OCI-LY1 (cell line): ENCODE measurements at regions not wholly inside any gene's neighbourhood (a gene's known extent, or its start where the extent isn't known, plus 50 kb on each side); places are given as distances from the start of the nearest gene placed in this dataset.

Source experiments
- H2AFZ ChIP-seq: fragments of 200-600 bp; sonication (generic), shearing (Covaris generic); 2 replicates; pipeline ENCODE4 v1.6.0; 2014; ENCODE audit warnings: antibody characterized with exemption, mild to moderate bottlenecking, low read length
- H3F3A ChIP-seq: fragments of 200-600 bp; sonication (generic), shearing (Covaris generic); 2 replicates; pipeline ENCODE4 v1.6.0; 2014; ENCODE audit warnings: mild to moderate bottlenecking, antibody characterized with exemption, low read length, moderate library complexity; ENCODE audit not compliant: insufficient read depth
- H3K27ac ChIP-seq: fragments of 200-600 bp; sonication (generic); 2 replicates; pipeline ENCODE4 v1.5.1; 2014; ENCODE audit warnings: low read length, mixed run types, mild to moderate bottlenecking, low read depth; ENCODE audit not compliant: poor library complexity, severe bottlenecking
- H3K27me3 ChIP-seq: fragments of 200-600 bp; sonication (generic); 2 replicates; pipeline ENCODE4 v1.6.0; 2014; ENCODE audit warnings: antibody characterized with exemption, mild to moderate bottlenecking, low read length, moderate library complexity; ENCODE audit not compliant: insufficient read depth
- H3K36me3 ChIP-seq: fragments of 200-600 bp; sonication (generic); 2 replicates; pipeline ENCODE4 v1.6.1; 2014; ENCODE audit warnings: mild to moderate bottlenecking, antibody characterized with exemption, low read length, moderate library complexity, mixed read lengths; ENCODE audit not compliant: insufficient read depth
- H3K4me1 ChIP-seq: fragments of 200-600 bp; sonication (generic); 2 replicates; pipeline ENCODE4 v1.5.1; 2014; ENCODE audit warnings: mild to moderate bottlenecking, low read length, moderate library complexity; ENCODE audit not compliant: insufficient read depth, severe bottlenecking
- H3K4me2 ChIP-seq: fragments of 200-600 bp; sonication (generic), shearing (Covaris generic); 2 replicates; pipeline ENCODE4 v1.6.1; 2014; ENCODE audit warnings: low read length
- H3K4me3 ChIP-seq: fragments of 200-600 bp; sonication (generic); 2 replicates; pipeline ENCODE4 v1.5.1; 2014; ENCODE audit warnings: low read length, low read depth, mild to moderate bottlenecking, mixed read lengths; ENCODE audit not compliant: poor library complexity, severe bottlenecking
- H3K79me2 ChIP-seq: fragments of 200-600 bp; shearing (Covaris generic); 2 replicates; pipeline ENCODE4 v1.6.1; 2016; ENCODE audit warnings: mixed run types, low read length, mixed read lengths; ENCODE audit not compliant: insufficient read depth
- H3K9ac ChIP-seq: fragments of 200-600 bp; sonication (generic), shearing (Covaris generic); 2 replicates; pipeline ENCODE4 v1.6.1; 2014; ENCODE audit warnings: mild to moderate bottlenecking, low read length, mixed read lengths
- H3K9me2 ChIP-seq: fragments of 200-600 bp; sonication (generic), shearing (Covaris generic); 2 replicates; pipeline ENCODE4 v1.6.1; 2014; ENCODE audit warnings: low read depth, mild to moderate bottlenecking, low read length, mixed read lengths
- H3K9me3 ChIP-seq: fragments of 200-600 bp; shearing (Covaris generic); 2 replicates; pipeline ENCODE4 v1.6.1; 2014; ENCODE audit warnings: low read length, mixed read lengths
- H4K20me1 ChIP-seq: fragments of 200-600 bp; sonication (generic), shearing (Covaris generic); 2 replicates; pipeline ENCODE4 v1.6.0; 2016; ENCODE audit warnings: mild to moderate bottlenecking, low read length; ENCODE audit not compliant: insufficient read depth
- EZH2 ChIP-seq: fragments of 200-600 bp; sonication (generic), shearing (Covaris generic); IDR thresholded peaks from 2 replicates; pipeline ENCODE4 v1.8.0; 2017; ENCODE audit warnings: borderline replicate concordance, mixed run types, mild to moderate bottlenecking, antibody characterized with exemption, low read length, moderate library complexity, mixed read lengths
- TF ChIP-seq, protein P1 (sequence below): fragments of 200-600 bp; sonication (generic), shearing (Covaris generic); IDR thresholded peaks from 2 replicates; pipeline ENCODE4 v1.5.1; 2017; ENCODE audit warnings: mild to moderate bottlenecking, antibody characterized with exemption, low read length, moderate library complexity, mixed read lengths

DNA sequence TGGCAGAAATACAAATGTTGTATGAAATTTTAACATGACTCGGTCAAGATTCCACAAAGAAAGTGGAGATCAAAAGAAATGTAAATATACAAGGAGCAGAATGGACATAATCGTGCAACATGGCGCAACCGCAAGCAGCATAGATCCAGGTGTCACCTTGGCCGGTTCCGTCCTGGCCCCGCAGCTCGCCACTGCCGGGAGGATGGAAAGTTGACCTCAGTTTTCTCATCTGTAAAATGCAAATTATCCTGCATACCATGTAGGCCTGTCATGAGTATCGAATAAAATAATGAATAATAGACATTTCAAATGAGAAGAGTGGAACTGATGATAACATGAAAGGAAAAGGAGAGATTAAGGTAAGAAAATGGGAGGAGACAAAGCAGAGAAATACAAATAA lies 427.3 kb upstream of the SMIM21 start:
- H3K79me2 ChIP-seq: no peaks in the 10 kb centered on the region
- H2AFZ ChIP-seq: no peak overlapping the region
- H3K4me1 ChIP-seq: no peaks in the 10 kb centered on the region
- no peaks in the 10 kb centered on the region for H3K27me3 ChIP-seq
- TF ChIP-seq, protein P1, sequence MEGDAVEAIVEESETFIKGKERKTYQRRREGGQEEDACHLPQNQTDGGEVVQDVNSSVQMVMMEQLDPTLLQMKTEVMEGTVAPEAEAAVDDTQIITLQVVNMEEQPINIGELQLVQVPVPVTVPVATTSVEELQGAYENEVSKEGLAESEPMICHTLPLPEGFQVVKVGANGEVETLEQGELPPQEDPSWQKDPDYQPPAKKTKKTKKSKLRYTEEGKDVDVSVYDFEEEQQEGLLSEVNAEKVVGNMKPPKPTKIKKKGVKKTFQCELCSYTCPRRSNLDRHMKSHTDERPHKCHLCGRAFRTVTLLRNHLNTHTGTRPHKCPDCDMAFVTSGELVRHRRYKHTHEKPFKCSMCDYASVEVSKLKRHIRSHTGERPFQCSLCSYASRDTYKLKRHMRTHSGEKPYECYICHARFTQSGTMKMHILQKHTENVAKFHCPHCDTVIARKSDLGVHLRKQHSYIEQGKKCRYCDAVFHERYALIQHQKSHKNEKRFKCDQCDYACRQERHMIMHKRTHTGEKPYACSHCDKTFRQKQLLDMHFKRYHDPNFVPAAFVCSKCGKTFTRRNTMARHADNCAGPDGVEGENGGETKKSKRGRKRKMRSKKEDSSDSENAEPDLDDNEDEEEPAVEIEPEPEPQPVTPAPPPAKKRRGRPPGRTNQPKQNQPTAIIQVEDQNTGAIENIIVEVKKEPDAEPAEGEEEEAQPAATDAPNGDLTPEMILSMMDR: no peak
- no peak for TF ChIP-seq EZH2
- H3K36me3 ChIP-seq: no peaks in the 10 kb centered on the region
- no peaks in the 10 kb centered on the region for H4K20me1 ChIP-seq
- H3K9me3 ChIP-seq: no peaks in the 10 kb centered on the region
- H3K9me2 ChIP-seq: no peaks in the 10 kb centered on the region
- H3K4me3 ChIP-seq: no peak overlapping the region
- no peak overlapping the region for H3K9ac ChIP-seq
- no peak overlapping the region for H3K4me2 ChIP-seq
- H3F3A ChIP-seq: no peaks in the 10 kb centered on the region
- H3K27ac ChIP-seq: no peak overlapping the region

DNA sequence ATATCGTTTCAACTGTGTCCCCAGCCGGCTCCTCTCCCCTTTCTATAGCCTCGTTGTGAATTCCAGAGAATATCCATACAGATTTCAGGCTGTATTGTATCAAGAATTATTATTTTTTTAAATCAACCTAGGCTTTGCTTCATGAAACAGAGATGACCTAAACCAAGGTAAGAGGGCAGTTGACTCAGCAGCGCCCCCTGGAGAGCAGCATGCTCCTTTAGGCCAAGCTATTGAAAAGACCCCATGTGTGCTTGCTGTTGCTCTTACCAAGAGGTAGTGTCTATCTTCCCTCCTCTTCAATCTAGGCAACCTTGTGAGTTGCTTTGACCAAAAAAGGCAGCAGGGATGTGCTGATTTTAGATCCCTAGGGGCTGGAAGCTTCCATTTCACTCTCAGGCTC lies 426.7 kb upstream of the SMIM21 start:
- Histone ChIP-seq H3K27ac (no peak overlapping the region), H3K9me3 (no peaks in the 10 kb centered on the region), H3K9me2 (no peaks in the 10 kb centered on the region), H2AFZ (no peak overlapping the region), H3K4me1 (no peaks in the 10 kb centered on the region), H4K20me1 (no peaks in the 10 kb centered on the region), H3K4me2 (no peak overlapping the region), H3K79me2 (no peaks in the 10 kb centered on the region), H3K4me3 (no peak overlapping the region), H3K36me3 (no peaks in the 10 kb centered on the region), H3K9ac (no peak overlapping the region), H3F3A (no peaks in the 10 kb centered on the region), H3K27me3 (no peaks in the 10 kb centered on the region)
- TF ChIP-seq EZH2: no peak
- TF ChIP-seq, protein P1: peak; percentile 76

DNA sequence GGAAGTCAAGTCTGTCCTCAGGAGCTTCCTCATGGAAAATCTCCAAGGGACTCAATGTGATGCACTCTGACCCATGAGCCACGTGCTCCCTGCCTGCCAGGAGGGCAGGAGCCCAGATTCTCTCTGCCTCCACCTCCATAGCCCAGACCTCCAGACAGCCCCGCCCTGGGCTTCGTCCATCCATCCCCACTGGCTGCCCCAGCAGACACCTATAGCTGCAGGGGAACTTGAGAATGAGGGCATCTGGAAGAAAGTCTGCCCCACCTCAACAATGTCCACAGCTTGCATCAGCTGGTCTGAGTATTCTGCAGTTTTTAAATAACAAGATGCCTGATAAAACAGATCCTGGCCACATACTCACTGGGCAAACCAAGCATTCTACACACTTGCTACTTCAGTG lies 418.8 kb upstream of the SMIM21 start:
- no peaks in the 10 kb centered on the region for H3K36me3 ChIP-seq
- no peak for TF ChIP-seq EZH2
- TF ChIP-seq, protein P1: no peak
- H3K27ac ChIP-seq: no peak overlapping the region
- no peaks in the 10 kb centered on the region for H3K9me3 ChIP-seq
- no peak overlapping the region for H3K4me3 ChIP-seq
- H3K4me1 ChIP-seq: no peaks in the 10 kb centered on the region
- H2AFZ ChIP-seq: no peak overlapping the region
- no peaks in the 10 kb centered on the region for H3F3A ChIP-seq
- no peaks in the 10 kb centered on the region for H3K79me2 ChIP-seq
- no peaks in the 10 kb centered on the region for H3K27me3 ChIP-seq
- no peak overlapping the region for H3K9ac ChIP-seq
- no peak overlapping the region for H3K4me2 ChIP-seq
- no peaks in the 10 kb centered on the region for H4K20me1 ChIP-seq
- no peaks in the 10 kb centered on the region for H3K9me2 ChIP-seq
